ENCODE measurements at regions not wholly inside any gene's neighbourhood (a gene's known extent, or its start where the extent isn't known, plus 50 kb on each side); places are given as distances from the start of the nearest gene placed in this dataset.

GRCh38 chr2:139805441-139805840 is 1025.3 kb upstream of the NXPH2 start:
- Histone ChIP-seq H3K9ac (replicated peaks; ENCODE audit: extremely low read depth, insufficient read depth, low read length) (no peak overlapping the region), H3K9me3 (replicated peaks; ENCODE audit: control insufficient read depth, insufficient read depth, low read length) (no peaks in the 10 kb centered on the region), H3K36me3 (ENCODE audit: control insufficient read depth in 2 of 2, extremely low read depth in 1 of 2, insufficient read depth in 2 of 2, low read length in 2 of 2) (no peaks in the 10 kb centered on the region), H3K4me3 (replicated peaks in 1 of 3; ENCODE audit: insufficient read depth in 1 of 3, low read depth in 1 of 3, low read length in 3 of 3) (no peak overlapping the region), H3K9me1 (replicated peaks; ENCODE audit: control insufficient read depth, extremely low read depth, insufficient read depth, low read length) (no peaks in the 10 kb centered on the region), H3K4me2 (ENCODE audit: insufficient read depth, low read length) (no peak overlapping the region), H4K20me1 (replicated peaks; ENCODE audit: control insufficient read depth, extremely low read depth, insufficient read depth, low read length) (no peaks in the 10 kb centered on the region), H2AFZ (ENCODE audit: low read depth, low read length) (no peak overlapping the region), H3K79me2 (ENCODE audit: control insufficient read depth, insufficient read depth, low read length) (no peaks in the 10 kb centered on the region), H3K4me1 (ENCODE audit: control insufficient read depth, extremely low read depth, insufficient read depth, low read length) (no peaks in the 10 kb centered on the region), H3K27ac (ENCODE audit: insufficient read depth, low read depth, low read length) (no peak overlapping the region), H3K27me3 (ENCODE audit: control insufficient read depth in 2 of 2, insufficient read depth in 2 of 2, low read length in 2 of 2) (no peaks in the 10 kb centered on the region)
- CTCF ChIA-PET: no interaction called here
- BruUV-seq (replicated peaks): no TSS peak
- TF ChIP-seq MAX (IDR thresholded peaks at IDR 0.05; ENCODE audit: insufficient read depth, insufficient read length): no peak
- TF ChIP-seq, protein P1, sequence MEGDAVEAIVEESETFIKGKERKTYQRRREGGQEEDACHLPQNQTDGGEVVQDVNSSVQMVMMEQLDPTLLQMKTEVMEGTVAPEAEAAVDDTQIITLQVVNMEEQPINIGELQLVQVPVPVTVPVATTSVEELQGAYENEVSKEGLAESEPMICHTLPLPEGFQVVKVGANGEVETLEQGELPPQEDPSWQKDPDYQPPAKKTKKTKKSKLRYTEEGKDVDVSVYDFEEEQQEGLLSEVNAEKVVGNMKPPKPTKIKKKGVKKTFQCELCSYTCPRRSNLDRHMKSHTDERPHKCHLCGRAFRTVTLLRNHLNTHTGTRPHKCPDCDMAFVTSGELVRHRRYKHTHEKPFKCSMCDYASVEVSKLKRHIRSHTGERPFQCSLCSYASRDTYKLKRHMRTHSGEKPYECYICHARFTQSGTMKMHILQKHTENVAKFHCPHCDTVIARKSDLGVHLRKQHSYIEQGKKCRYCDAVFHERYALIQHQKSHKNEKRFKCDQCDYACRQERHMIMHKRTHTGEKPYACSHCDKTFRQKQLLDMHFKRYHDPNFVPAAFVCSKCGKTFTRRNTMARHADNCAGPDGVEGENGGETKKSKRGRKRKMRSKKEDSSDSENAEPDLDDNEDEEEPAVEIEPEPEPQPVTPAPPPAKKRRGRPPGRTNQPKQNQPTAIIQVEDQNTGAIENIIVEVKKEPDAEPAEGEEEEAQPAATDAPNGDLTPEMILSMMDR (IDR thresholded peaks at IDR 0.05; ENCODE audit: extremely low read depth in 1 of 2, insufficient read depth in 1 of 2, low read depth in 1 of 2, low read length in 2 of 2): no peak
- TF ChIP-seq MYC (IDR thresholded peaks at IDR 0.05; ENCODE audit: low read depth, low read length): no peak
- dilution Hi-C loops (cut with MboI; ENCODE audit: extremely low pct_ligation_motif_present, low sequenced_read_pairs) (no loop called here), intact Hi-C loops (cut with micrococcal nuclease) (no loop called here)
- POLR2A ChIA-PET: no interaction called here
- DNase-seq (ENCODE audit: low read depth, low spot score) (no peak), FAIRE-seq (no peak)

DNA sequence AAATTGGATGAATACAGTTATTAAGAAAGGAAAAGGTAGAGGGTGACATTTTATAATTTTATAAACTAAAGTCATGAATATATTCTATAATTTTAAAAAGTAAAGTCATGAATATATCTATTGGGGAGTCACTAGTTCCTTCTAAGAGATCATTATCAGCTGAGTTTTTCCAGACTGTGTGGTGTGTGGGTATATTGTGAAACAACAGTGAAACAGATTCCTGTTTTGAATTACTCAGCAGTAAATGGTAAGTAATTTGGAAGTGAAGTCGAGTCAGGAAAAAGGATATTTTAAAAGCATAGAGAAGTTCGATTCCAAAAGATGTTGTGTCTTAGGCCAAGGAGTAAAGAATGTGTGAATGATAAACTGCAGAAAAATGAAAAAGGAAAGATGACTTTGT is 1018.2 kb upstream of the NXPH2 start:
- H2AFZ ChIP-seq (ENCODE audit: low read depth, low read length): no peak overlapping the region
- H3K4me3 ChIP-seq (replicated peaks in 1 of 3; ENCODE audit: insufficient read depth in 1 of 3, low read depth in 1 of 3, low read length in 3 of 3): no peak overlapping the region
- H3K79me2 ChIP-seq (ENCODE audit: control insufficient read depth, insufficient read depth, low read length): no peaks in the 10 kb centered on the region
- no peaks in the 10 kb centered on the region for H3K4me1 ChIP-seq (ENCODE audit: control insufficient read depth, extremely low read depth, insufficient read depth, low read length)
- no peaks in the 10 kb centered on the region for H3K9me3 ChIP-seq (replicated peaks; ENCODE audit: control insufficient read depth, insufficient read depth, low read length)
- H3K9ac ChIP-seq (replicated peaks; ENCODE audit: extremely low read depth, insufficient read depth, low read length): no peak overlapping the region
- no peak for DNase-seq (ENCODE audit: low read depth, low spot score)
- H3K4me2 ChIP-seq (ENCODE audit: insufficient read depth, low read length): no peak overlapping the region
- H3K27ac ChIP-seq (ENCODE audit: insufficient read depth, low read depth, low read length): no peak overlapping the region
- H3K27me3 ChIP-seq (ENCODE audit: control insufficient read depth in 2 of 2, insufficient read depth in 2 of 2, low read length in 2 of 2): no peaks in the 10 kb centered on the region
- intact Hi-C loops (cut with micrococcal nuclease): no loop called here
- H3K36me3 ChIP-seq (ENCODE audit: control insufficient read depth in 2 of 2, extremely low read depth in 1 of 2, insufficient read depth in 2 of 2, low read length in 2 of 2): no peaks in the 10 kb centered on the region
- no peaks in the 10 kb centered on the region for H3K9me1 ChIP-seq (replicated peaks; ENCODE audit: control insufficient read depth, extremely low read depth, insufficient read depth, low read length)
- FAIRE-seq: no peak
- no TSS peak for BruUV-seq (replicated peaks)
- dilution Hi-C loops (cut with MboI; ENCODE audit: extremely low pct_ligation_motif_present, low sequenced_read_pairs): no loop called here
- no peak for TF ChIP-seq POLR2A (IDR thresholded peaks at IDR 0.05; ENCODE audit: low read depth, low read length)
- no peak for TF ChIP-seq EZH2 (IDR thresholded peaks at IDR 0.05; ENCODE audit: borderline replicate concordance, low read depth, low read length, severe bottlenecking)
- no peak for TF ChIP-seq MAX (IDR thresholded peaks at IDR 0.05; ENCODE audit: insufficient read depth, insufficient read length)
- TF ChIP-seq MYC (IDR thresholded peaks at IDR 0.05; ENCODE audit: low read depth, low read length): no peak
- no peak for TF ChIP-seq GATA2 (IDR thresholded peaks at IDR 0.05; ENCODE audit: insufficient read depth, insufficient read length, low read depth, low read length)
- no peak for TF ChIP-seq POLR2AphosphoS5 (IDR thresholded peaks at IDR 0.05; ENCODE audit: insufficient read depth, low read depth, low read length)
- TF ChIP-seq JUN (IDR thresholded peaks at IDR 0.05; ENCODE audit: borderline replicate concordance, insufficient read depth, insufficient read length, low read depth): no peak
- ChIA-PET CTCF (no interaction called here), POLR2A (no interaction called here)
- H4K20me1 ChIP-seq (replicated peaks; ENCODE audit: control insufficient read depth, extremely low read depth, insufficient read depth, low read length): no peaks in the 10 kb centered on the region
